ENCODE measurements at regions not wholly inside any gene's neighbourhood (a gene's known extent, or its start where the extent isn't known, plus 50 kb on each side); places are given as distances from the start of the nearest gene placed in this dataset.
"Not testable (repeated sequence)": the region's sequence is repeated elsewhere in the genome, so short reads cannot be mapped to it uniquely, and the experiment has no call there.

DNA sequence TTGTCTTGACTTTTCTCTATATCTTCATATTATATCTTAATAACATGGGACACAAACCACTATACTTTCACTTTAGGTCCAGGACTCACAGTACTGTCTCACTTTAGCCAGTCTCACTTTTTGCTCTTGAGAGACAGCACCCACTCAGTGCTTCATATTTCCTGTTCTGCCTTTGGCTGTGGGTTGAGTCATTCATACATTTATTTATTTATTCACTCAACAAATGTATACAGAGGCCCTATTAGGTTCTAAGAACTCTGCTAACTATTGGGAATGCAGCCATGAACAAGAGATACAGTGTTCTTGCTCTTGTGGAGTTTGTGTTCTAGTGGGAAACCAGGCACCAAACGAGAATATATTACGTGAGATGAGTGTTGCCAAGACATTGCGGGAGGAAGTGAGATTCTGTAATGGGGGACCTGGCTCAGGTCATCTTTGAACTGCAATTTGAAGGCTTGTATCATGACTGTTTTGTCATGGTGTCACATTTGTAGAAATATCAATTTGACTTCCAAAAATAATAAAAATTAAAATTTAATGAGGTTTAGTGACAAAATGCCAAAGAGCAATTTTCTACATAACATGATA, 190.1 kb downstream of the SDHAF3 start:
- no peaks in the 10 kb centered on the region for H3K27me3 ChIP-seq
- no peak overlapping the region for H3K27ac ChIP-seq
- TF ChIP-seq POLR2A (IDR thresholded peaks at IDR 0.05) = no peak
- TF ChIP-seq, protein P1, sequence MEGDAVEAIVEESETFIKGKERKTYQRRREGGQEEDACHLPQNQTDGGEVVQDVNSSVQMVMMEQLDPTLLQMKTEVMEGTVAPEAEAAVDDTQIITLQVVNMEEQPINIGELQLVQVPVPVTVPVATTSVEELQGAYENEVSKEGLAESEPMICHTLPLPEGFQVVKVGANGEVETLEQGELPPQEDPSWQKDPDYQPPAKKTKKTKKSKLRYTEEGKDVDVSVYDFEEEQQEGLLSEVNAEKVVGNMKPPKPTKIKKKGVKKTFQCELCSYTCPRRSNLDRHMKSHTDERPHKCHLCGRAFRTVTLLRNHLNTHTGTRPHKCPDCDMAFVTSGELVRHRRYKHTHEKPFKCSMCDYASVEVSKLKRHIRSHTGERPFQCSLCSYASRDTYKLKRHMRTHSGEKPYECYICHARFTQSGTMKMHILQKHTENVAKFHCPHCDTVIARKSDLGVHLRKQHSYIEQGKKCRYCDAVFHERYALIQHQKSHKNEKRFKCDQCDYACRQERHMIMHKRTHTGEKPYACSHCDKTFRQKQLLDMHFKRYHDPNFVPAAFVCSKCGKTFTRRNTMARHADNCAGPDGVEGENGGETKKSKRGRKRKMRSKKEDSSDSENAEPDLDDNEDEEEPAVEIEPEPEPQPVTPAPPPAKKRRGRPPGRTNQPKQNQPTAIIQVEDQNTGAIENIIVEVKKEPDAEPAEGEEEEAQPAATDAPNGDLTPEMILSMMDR (IDR thresholded peaks at IDR 0.05) = no peak
- no peak for DNase-seq
- intact Hi-C loops (cut with DNase I) = no loop called here
- H3K9me3 ChIP-seq (replicated peaks in 1 of 3) = no peaks in the 10 kb centered on the region
- no peaks in the 10 kb centered on the region for H3K4me1 ChIP-seq (replicated peaks in 1 of 2)
- 70 to 78% (median 74%) methylated on average over 3 of the region's 3 CpGs for WGBS, 4 donors
- no peaks in the 10 kb centered on the region for H3K36me3 ChIP-seq (replicated peaks in 1 of 2)
- H3K4me3 ChIP-seq = no peak overlapping the region

DNA sequence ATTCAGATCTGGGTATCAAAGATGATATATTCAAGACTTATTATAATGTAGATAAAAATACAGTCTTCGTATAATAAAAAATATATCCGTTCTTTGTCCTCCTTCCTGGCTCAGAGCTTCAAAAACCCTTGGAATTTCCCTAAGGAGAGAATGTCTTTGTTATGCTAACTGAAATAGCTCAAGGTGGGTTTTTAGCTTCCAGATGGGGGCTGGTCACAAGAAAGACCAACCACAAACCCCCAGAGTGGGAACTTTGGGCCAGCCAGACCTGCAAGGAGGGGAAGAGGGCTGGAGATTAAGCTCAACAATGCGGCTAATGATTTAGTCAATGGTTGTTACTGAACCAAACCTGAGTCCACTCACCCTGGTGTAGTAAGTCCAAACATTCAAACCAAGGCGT, 196.4 kb downstream of the SDHAF3 start:
- WGBS, 4 donors = 23 to 70% (median 53%) methylated on average over 4 of the region's 4 CpGs
- no peaks in the 10 kb centered on the region for H3K36me3 ChIP-seq (replicated peaks in 1 of 2)

DNA sequence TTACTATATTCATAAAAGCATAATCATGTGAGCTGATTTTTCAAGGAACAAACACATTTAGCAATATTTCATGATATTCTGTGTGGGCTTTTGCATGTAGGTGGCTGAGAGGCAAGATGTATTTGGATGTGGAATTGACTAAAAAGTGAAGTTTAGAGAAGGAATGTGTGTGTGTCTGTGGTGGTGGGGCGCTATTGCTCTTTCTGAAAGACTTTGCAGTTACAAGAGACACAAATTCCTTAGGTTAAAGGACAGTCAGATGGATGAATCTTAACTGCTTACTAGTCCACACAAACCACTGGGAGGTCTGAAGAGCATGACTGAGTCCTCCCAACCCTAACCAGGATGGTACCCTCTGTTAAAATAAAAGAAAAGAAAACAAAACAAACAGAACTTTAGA, 200.1 kb downstream of the SDHAF3 start:
- intact Hi-C loops (cut with DNase I) = no loop called here
- H3K27ac ChIP-seq = no peak overlapping the region
- no peaks in the 10 kb centered on the region for H3K27me3 ChIP-seq
- no peak for TF ChIP-seq POLR2A (IDR thresholded peaks at IDR 0.05)
- TF ChIP-seq, protein P1 (IDR thresholded peaks at IDR 0.05) = no peak
- 53 to 71% (median 57%) methylated on average over 1 of the region's 1 CpG for WGBS, 4 donors
- DNase-seq = no peak
- H3K9me3 ChIP-seq (replicated peaks in 1 of 3) = no peaks in the 10 kb centered on the region
- no peak overlapping the region for H3K4me3 ChIP-seq
- no peaks in the 10 kb centered on the region for H3K4me1 ChIP-seq (replicated peaks in 1 of 2)
- H3K36me3 ChIP-seq (replicated peaks in 1 of 2) = no peaks in the 10 kb centered on the region

More for the DNA sequence above, 196.4 kb downstream of the SDHAF3 start:
- Histone ChIP-seq H3K4me1 (replicated peaks in 1 of 2) (no peaks in the 10 kb centered on the region), H3K4me3 (no peak overlapping the region), H3K9me3 (replicated peaks in 1 of 3) (no peaks in the 10 kb centered on the region), H3K27me3 (no peaks in the 10 kb centered on the region), H3K27ac (no peak overlapping the region)
- intact Hi-C loops (cut with DNase I) = no loop called here
- no peak for TF ChIP-seq POLR2A (IDR thresholded peaks at IDR 0.05)
- TF ChIP-seq, protein P1 (IDR thresholded peaks at IDR 0.05) = no peak
- no peak for DNase-seq

DNA sequence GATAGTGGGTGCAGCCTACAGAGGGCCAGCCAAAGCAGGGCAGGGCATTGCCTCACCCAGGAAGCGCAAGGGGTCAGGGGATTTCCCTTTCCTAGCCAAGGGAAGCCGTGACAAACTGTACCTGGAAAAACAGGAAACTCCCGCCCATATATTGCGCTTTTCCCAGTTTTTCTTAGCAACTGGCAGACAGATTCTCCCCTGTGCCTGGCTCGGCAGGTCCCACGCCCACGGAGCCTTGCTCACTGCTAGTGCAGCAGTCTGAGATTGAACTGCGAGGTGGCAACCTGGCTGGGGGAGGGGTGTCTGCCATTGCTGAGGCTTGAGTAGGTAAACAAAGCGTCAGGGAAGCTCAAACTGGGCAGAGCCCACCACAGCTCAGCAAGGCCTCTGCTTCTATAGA, 212.4 kb downstream of the SDHAF3 start:
- H3K27me3 ChIP-seq; DNase-seq; intact Hi-C loops (cut with DNase I); H3K9me3 ChIP-seq (replicated peaks in 1 of 3); H3K27ac ChIP-seq; H3K36me3 ChIP-seq (replicated peaks in 1 of 2); H3K4me3 ChIP-seq; H3K4me1 ChIP-seq (replicated peaks in 1 of 2): not testable (repeated sequence)
- 60 to 79% (median 75%) methylated on average over 4 to 9 of the region's 9 CpGs for WGBS, 4 donors

DNA sequence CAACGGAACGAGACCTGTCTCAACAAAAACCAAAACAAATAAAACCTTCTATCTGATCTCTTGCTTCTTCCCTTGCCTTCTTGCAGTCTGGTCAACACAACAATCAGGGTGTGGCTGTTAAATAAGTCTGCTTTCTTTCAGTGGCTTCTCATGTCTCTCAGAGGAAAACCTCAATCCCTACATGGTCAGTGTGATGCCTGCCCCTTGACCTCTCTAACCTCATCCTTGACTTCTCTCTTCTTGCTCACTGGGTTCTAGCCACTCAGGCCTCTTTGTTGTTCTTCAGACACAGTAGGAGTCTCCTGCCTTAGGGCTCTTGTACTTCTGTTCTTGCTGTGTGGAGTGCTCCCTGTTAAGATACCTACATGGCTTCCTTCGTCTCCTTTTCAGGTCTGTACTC, 220.4 kb downstream of the SDHAF3 start:
- TF ChIP-seq, protein P1 (IDR thresholded peaks at IDR 0.05) = no peak
- Histone ChIP-seq H3K36me3 (replicated peaks in 1 of 2) (no peaks in the 10 kb centered on the region), H3K9me3 (replicated peaks in 1 of 3) (no peaks in the 10 kb centered on the region), H3K4me3 (no peak overlapping the region), H3K27ac (no peak overlapping the region), H3K27me3 (no peaks in the 10 kb centered on the region), H3K4me1 (replicated peaks in 1 of 2) (peaks cover 0 to 3% of the 10 kb centered on the region in 2 donors)
- 81 to 88% (median 83%) methylated on average over 3 of the region's 3 CpGs for WGBS, 4 donors
- DNase-seq = no peak
- intact Hi-C loops (cut with DNase I) = no loop called here

Measured in adrenal gland (tissue), 9 donors.